ENCODE measurements at regions not wholly inside any gene's neighbourhood (a gene's known extent, or its start where the extent isn't known, plus 50 kb on each side); places are given as distances from the start of the nearest gene placed in this dataset.

- TF ChIP-seq POLR2A (IDR thresholded peaks at IDR 0.05; ENCODE audit: low read length) (no peak), GATA1 (IDR thresholded peaks at IDR 0.05; ENCODE audit: low read depth, low read length) (no peak)
Measured at GRCh38 chrX:8323356-8323755, 141.3 kb upstream of the VCX3B start.

All from erythroblast (primary cell).